CD4-positive, alpha-beta T cell treated with Interleukin-12 subunit alpha and Interleukin-12 subunit beta, for 1 hour (primary cell): ENCODE measurements at regions not wholly inside any gene's neighbourhood (a gene's known extent, or its start where the extent isn't known, plus 50 kb on each side); places are given as distances from the start of the nearest gene placed in this dataset.
"Not testable (repeated sequence)": the region's sequence is repeated elsewhere in the genome, so short reads cannot be mapped to it uniquely, and the experiment has no call there.

Experiments used
- DNase-seq: peaks from one replicate; pipeline ENCODE4 v3.0.0-alpha.2; 2020

- DNase-seq: no peak
Measured at GRCh38 chr2:35522450-35522849, 833.1 kb upstream of the CRIM1 start.

- DNase-seq: no peak
Measured at GRCh38 chr2:35510636-35511035, 844.9 kb upstream of the CRIM1 start.

- no peak for DNase-seq
Measured at GRCh38 chr2:35508601-35509000, 847.0 kb upstream of the CRIM1 start.

GRCh38 chr2:35504419-35504818 lies 851.2 kb upstream of the CRIM1 start:
- DNase-seq: no peak

GRCh38 chr2:35503738-35504199 lies 851.8 kb upstream of the CRIM1 start:
- no peak for DNase-seq

- DNase-seq: no peak
Measured at GRCh38 chr2:35503311-35503710, 852.3 kb upstream of the CRIM1 start.

GRCh38 chr2:35501076-35501475 lies 854.5 kb upstream of the CRIM1 start:
- DNase-seq: no peak

GRCh38 chr2:35496022-35496421 lies 859.6 kb upstream of the CRIM1 start:
- no peak for DNase-seq

GRCh38 chr2:35495182-35495581 lies 860.4 kb upstream of the CRIM1 start:
- DNase-seq: no peak

- not testable (repeated sequence) for DNase-seq
Measured at GRCh38 chr2:35478121-35478520, 877.5 kb upstream of the CRIM1 start.

GRCh38 chr2:35468245-35468644 lies 887.3 kb upstream of the CRIM1 start:
- no peak for DNase-seq

- no peak for DNase-seq
Measured at GRCh38 chr2:35463805-35464596, 891.6 kb upstream of the CRIM1 start.

GRCh38 chr2:35462226-35462998 lies 893.2 kb upstream of the CRIM1 start:
- no peak for DNase-seq

- DNase-seq: no peak
Measured at GRCh38 chr2:35461406-35461805, 894.2 kb upstream of the CRIM1 start.

- no peak for DNase-seq
Measured at GRCh38 chr2:35454966-35455638, 900.5 kb upstream of the CRIM1 start.

- DNase-seq: no peak
Measured at GRCh38 chr2:35447821-35448220, 907.8 kb upstream of the CRIM1 start.

- no peak for DNase-seq
Measured at GRCh38 chr2:35447215-35447614, 908.4 kb upstream of the CRIM1 start.

GRCh38 chr2:35443087-35443486 lies 912.5 kb upstream of the CRIM1 start:
- DNase-seq: no peak

- DNase-seq: not testable (repeated sequence)
Measured at GRCh38 chr2:35441575-35441974, 914.0 kb upstream of the CRIM1 start.

GRCh38 chr2:35440308-35440707 lies 915.3 kb upstream of the CRIM1 start:
- not testable (repeated sequence) for DNase-seq

- not testable (repeated sequence) for DNase-seq
Measured at GRCh38 chr2:35436893-35437292, 918.7 kb upstream of the CRIM1 start.

GRCh38 chr2:35428548-35428947 lies 927.0 kb upstream of the CRIM1 start:
- no peak for DNase-seq

- no peak for DNase-seq
Measured at GRCh38 chr2:35421485-35421884, 934.1 kb upstream of the CRIM1 start.

- no peak for DNase-seq
Measured at GRCh38 chr2:35417293-35417692, 938.3 kb upstream of the CRIM1 start.
